ENCODE measurements at regions not wholly inside any gene's neighbourhood (a gene's known extent, or its start where the extent isn't known, plus 50 kb on each side); places are given as distances from the start of the nearest gene placed in this dataset.

- peak; percentile 62 for DNase-seq (ENCODE audit: low read depth)
- no peak overlapping the region for H3K4me3 ChIP-seq (ENCODE audit: low read length)
- no peak for TF ChIP-seq CTCF (conservative IDR thresholded peaks at IDR 0.05; ENCODE audit: low read depth, low read length)
These were observed 391.4 kb upstream of the SYT1 start for GRCh38 chr12:78473136-78473535.

- DNase-seq (ENCODE audit: low read depth): no peak
- no peak for TF ChIP-seq CTCF (conservative IDR thresholded peaks at IDR 0.05; ENCODE audit: low read depth, low read length)
- no peak overlapping the region for H3K4me3 ChIP-seq (ENCODE audit: low read length)
These were observed 391.0 kb upstream of the SYT1 start for GRCh38 chr12:78473561-78473960.

GRCh38 chr12:78483767-78484315 lies 380.7 kb upstream of the SYT1 start:
- no peak for DNase-seq (ENCODE audit: low read depth)
- no peak for TF ChIP-seq CTCF (conservative IDR thresholded peaks at IDR 0.05; ENCODE audit: low read depth, low read length)
- no peak overlapping the region for H3K4me3 ChIP-seq (ENCODE audit: low read length)

GRCh38 chr12:78489990-78490389 lies 374.6 kb upstream of the SYT1 start:
- TF ChIP-seq CTCF (conservative IDR thresholded peaks at IDR 0.05; ENCODE audit: low read depth, low read length): no peak
- DNase-seq (ENCODE audit: low read depth): no peak

GRCh38 chr12:78490861-78491260 lies 373.7 kb upstream of the SYT1 start:
- TF ChIP-seq CTCF (conservative IDR thresholded peaks at IDR 0.05; ENCODE audit: low read depth, low read length): no peak
- DNase-seq (ENCODE audit: low read depth): peak; percentile 47

More at GRCh38 chr12:78489990-78490389, 374.6 kb upstream of the SYT1 start:
- H3K4me3 ChIP-seq (ENCODE audit: low read length): no peak overlapping the region

GRCh38 chr12:78494911-78495310 lies 369.7 kb upstream of the SYT1 start:
- TF ChIP-seq CTCF (conservative IDR thresholded peaks at IDR 0.05; ENCODE audit: low read depth, low read length): no peak
- DNase-seq (ENCODE audit: low read depth): no peak
- H3K4me3 ChIP-seq (ENCODE audit: low read length): no peak overlapping the region

More at GRCh38 chr12:78490861-78491260, 373.7 kb upstream of the SYT1 start:
- H3K4me3 ChIP-seq (ENCODE audit: low read length): no peak overlapping the region

GRCh38 chr12:78501825-78502224 lies 362.7 kb upstream of the SYT1 start:
- no peak for DNase-seq (ENCODE audit: low read depth)
- no peak for TF ChIP-seq CTCF (conservative IDR thresholded peaks at IDR 0.05; ENCODE audit: low read depth, low read length)
- H3K4me3 ChIP-seq (ENCODE audit: low read length): no peak overlapping the region
